ENCODE measurements at regions not wholly inside any gene's neighbourhood (a gene's known extent, or its start where the extent isn't known, plus 50 kb on each side); places are given as distances from the start of the nearest gene placed in this dataset.

- POLR2A ChIA-PET: no interaction called here
- CTCF ChIA-PET: no interaction called here
- no peak for TF ChIP-seq CTBP1 (IDR thresholded peaks at IDR 0.05; ENCODE audit: borderline replicate concordance)
- no peak for TF ChIP-seq FOXM1 (IDR thresholded peaks at IDR 0.05; ENCODE audit: borderline replicate concordance)
- TF ChIP-seq SP1 (IDR thresholded peaks at IDR 0.05): no peak
- TF ChIP-seq ARNT (IDR thresholded peaks at IDR 0.05): no peak
- TF ChIP-seq ELF4 (IDR thresholded peaks at IDR 0.05): no peak
- TF ChIP-seq SUZ12 (IDR thresholded peaks at IDR 0.05): no peak
- no peak for TF ChIP-seq HDGF (IDR thresholded peaks at IDR 0.05; ENCODE audit: borderline replicate concordance)
- no peak for TF ChIP-seq L3MBTL2 (conservative IDR thresholded peaks at IDR 0.05)
- TF ChIP-seq LEF1 (IDR thresholded peaks at IDR 0.05; ENCODE audit: borderline replicate concordance): no peak
These were observed 166.0 kb upstream of the ANK3 start for GRCh38 chr10:60555700-60556099.

GRCh38 chr10:60549686-60550085 is 160.0 kb upstream of the ANK3 start:
- TF ChIP-seq HDGF (IDR thresholded peaks at IDR 0.05; ENCODE audit: borderline replicate concordance): no peak
- TF ChIP-seq ARNT (IDR thresholded peaks at IDR 0.05): no peak
- no peak for TF ChIP-seq LEF1 (IDR thresholded peaks at IDR 0.05; ENCODE audit: borderline replicate concordance)
- ChIA-PET POLR2A (no interaction called here), CTCF (no interaction called here)
- DNase-seq (ENCODE audit: extremely low spot score): peak; percentile 16

More at GRCh38 chr10:60555700-60556099, 166.0 kb upstream of the ANK3 start:
- DNase-seq (ENCODE audit: extremely low spot score): no peak

GRCh38 chr10:60542657-60543056 is 153.0 kb upstream of the ANK3 start:
- DNase-seq (ENCODE audit: extremely low spot score): no peak
- POLR2A ChIA-PET: no interaction called here
- CTCF ChIA-PET: no interaction called here
- TF ChIP-seq SUZ12 (IDR thresholded peaks at IDR 0.05) (no peak), FOXK2 (IDR thresholded peaks at IDR 0.05) (no peak), ELF4 (IDR thresholded peaks at IDR 0.05) (no peak)

- DNase-seq (ENCODE audit: extremely low spot score): no peak
- ChIA-PET POLR2A (no interaction called here), CTCF (no interaction called here)
- TF ChIP-seq ZNF384 (IDR thresholded peaks at IDR 0.05): no peak
- no peak for TF ChIP-seq L3MBTL2 (conservative IDR thresholded peaks at IDR 0.05)
- TF ChIP-seq FOXA1 (IDR thresholded peaks at IDR 0.05): no peak
- TF ChIP-seq PKNOX1 (IDR thresholded peaks at IDR 0.05): no peak
- TF ChIP-seq ARNT (IDR thresholded peaks at IDR 0.05): no peak
- no peak for TF ChIP-seq SUZ12 (IDR thresholded peaks at IDR 0.05)
- no peak for TF ChIP-seq ELF4 (IDR thresholded peaks at IDR 0.05)
- no peak for TF ChIP-seq CTBP1 (IDR thresholded peaks at IDR 0.05; ENCODE audit: borderline replicate concordance)
- TF ChIP-seq TARDBP (IDR thresholded peaks at IDR 0.05): no peak
- TF ChIP-seq FOXK2 (IDR thresholded peaks at IDR 0.05): no peak
These were observed 151.8 kb upstream of the ANK3 start for GRCh38 chr10:60541451-60541850.

- ChIA-PET POLR2A (no interaction called here), CTCF (no interaction called here)
- DNase-seq (ENCODE audit: extremely low spot score): no peak
- TF ChIP-seq NFRKB (IDR thresholded peaks at IDR 0.05): no peak
- no peak for TF ChIP-seq BHLHE40 (IDR thresholded peaks at IDR 0.05; ENCODE audit: borderline replicate concordance)
- no peak for TF ChIP-seq ZNF384 (IDR thresholded peaks at IDR 0.05)
- TF ChIP-seq TARDBP (IDR thresholded peaks at IDR 0.05): no peak
- no peak for TF ChIP-seq FOXA1 (IDR thresholded peaks at IDR 0.05)
- TF ChIP-seq HDGF (IDR thresholded peaks at IDR 0.05; ENCODE audit: borderline replicate concordance): no peak
- TF ChIP-seq L3MBTL2 (conservative IDR thresholded peaks at IDR 0.05): no peak
- TF ChIP-seq SUZ12 (IDR thresholded peaks at IDR 0.05): no peak
These were observed 148.0 kb upstream of the ANK3 start for GRCh38 chr10:60537697-60538096.

GRCh38 chr10:60536529-60537114 is 146.9 kb upstream of the ANK3 start:
- DNase-seq (ENCODE audit: extremely low spot score): no peak
- POLR2A ChIA-PET: no interaction called here
- TF ChIP-seq L3MBTL2 (conservative IDR thresholded peaks at IDR 0.05) (no peak), ARNT (IDR thresholded peaks at IDR 0.05) (no peak), ZNF384 (IDR thresholded peaks at IDR 0.05) (no peak), SUZ12 (IDR thresholded peaks at IDR 0.05) (no peak), NFRKB (IDR thresholded peaks at IDR 0.05) (no peak), PKNOX1 (IDR thresholded peaks at IDR 0.05) (no peak), CTBP1 (IDR thresholded peaks at IDR 0.05; ENCODE audit: borderline replicate concordance) (no peak), FOXM1 (IDR thresholded peaks at IDR 0.05; ENCODE audit: borderline replicate concordance) (no peak), BHLHE40 (IDR thresholded peaks at IDR 0.05; ENCODE audit: borderline replicate concordance) (no peak), SP1 (IDR thresholded peaks at IDR 0.05) (no peak), ELF4 (IDR thresholded peaks at IDR 0.05) (no peak), FOXA1 (IDR thresholded peaks at IDR 0.05) (no peak), FOXK2 (IDR thresholded peaks at IDR 0.05) (no peak), TARDBP (IDR thresholded peaks at IDR 0.05) (no peak)
- CTCF ChIA-PET: no interaction called here

GRCh38 chr10:60535427-60535826 is 145.8 kb upstream of the ANK3 start:
- DNase-seq (ENCODE audit: extremely low spot score): no peak
- POLR2A ChIA-PET: no interaction called here
- no peak for TF ChIP-seq SUZ12 (IDR thresholded peaks at IDR 0.05)
- no peak for TF ChIP-seq BHLHE40 (IDR thresholded peaks at IDR 0.05; ENCODE audit: borderline replicate concordance)
- TF ChIP-seq ELF4 (IDR thresholded peaks at IDR 0.05): no peak
- CTCF ChIA-PET: no interaction called here

- DNase-seq (ENCODE audit: extremely low spot score): no peak
- ChIA-PET POLR2A (no interaction called here), CTCF (no interaction called here)
- TF ChIP-seq TARDBP (IDR thresholded peaks at IDR 0.05) (no peak), NFRKB (IDR thresholded peaks at IDR 0.05) (no peak), PKNOX1 (IDR thresholded peaks at IDR 0.05) (peak; percentile 47; the same call in 1 of the 2 replicates), SUZ12 (IDR thresholded peaks at IDR 0.05) (no peak)
These were observed 145.2 kb upstream of the ANK3 start for GRCh38 chr10:60534761-60535389.

Measured in HEK293T (cell line).